Urinary bladder (tissue), 3 donors: ENCODE measurements at regions not wholly inside any gene's neighbourhood (a gene's known extent, or its start where the extent isn't known, plus 50 kb on each side); places are given as distances from the start of the nearest gene placed in this dataset.

Experiments
- DNase-seq: peaks from one replicate; pipeline ENCODE4 v3.0.0-alpha.2; 2015; ENCODE audit errors: extremely low spot score
- H3K27ac ChIP-seq: one replicate; pipeline ENCODE4 v1.5.1; 2013; ENCODE audit warnings: low read depth, mild to moderate bottlenecking, moderate library complexity
- H3K36me3 ChIP-seq: one replicate; pipeline ENCODE4 v1.6.1; 2013; ENCODE audit warnings: mild to moderate bottlenecking, moderate library complexity; ENCODE audit not compliant: insufficient read depth
- H3K4me1 ChIP-seq: one replicate; pipeline ENCODE4 v1.6.1; 2013; ENCODE audit warnings: mild to moderate bottlenecking, moderate library complexity; ENCODE audit not compliant: insufficient read depth
- H3K4me3 ChIP-seq: one replicate; pipeline ENCODE4 v1.5.1; 2013; ENCODE audit warnings: low read depth, low read length
- WGBS: extraction: QIAGEN DNeasy Blood & Tissue Kit; methylation state at CpG from one replicate; pipeline ENCODE4 v1.1.7; 2013; 5-methylcytosine and 5-hydroxymethylcytosine counted together
- donor health status: healthy with polysubstance abuse.
- donor health status: healthy.

DNA sequence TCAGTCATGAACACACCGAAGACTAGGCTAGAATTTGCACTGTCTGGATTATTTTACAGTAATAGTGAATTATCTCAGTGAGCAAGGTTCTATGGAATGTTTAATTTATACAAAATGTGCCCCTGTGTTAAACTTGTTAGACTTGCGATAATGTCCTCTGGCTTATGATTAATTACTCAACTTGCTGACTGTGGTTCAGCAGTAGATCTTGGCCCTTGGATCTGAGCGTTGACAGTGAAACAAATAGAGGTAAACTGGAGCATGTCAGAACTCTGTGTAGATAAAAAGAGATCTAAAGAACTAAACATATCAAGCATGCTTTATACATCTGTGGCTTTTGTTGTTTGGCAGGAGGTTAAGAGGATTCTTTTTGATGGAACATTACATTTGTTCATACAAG is 407.6 kb downstream of the DSEL start:
- Histone ChIP-seq H3K4me1 (no peaks in the 10 kb centered on the region), H3K4me3 (no peak overlapping the region), H3K27ac (no peak overlapping the region), H3K36me3 (no peaks in the 10 kb centered on the region)
- no peak for DNase-seq
- 29% methylated on average over 3 of the region's 3 CpGs for WGBS

DNA sequence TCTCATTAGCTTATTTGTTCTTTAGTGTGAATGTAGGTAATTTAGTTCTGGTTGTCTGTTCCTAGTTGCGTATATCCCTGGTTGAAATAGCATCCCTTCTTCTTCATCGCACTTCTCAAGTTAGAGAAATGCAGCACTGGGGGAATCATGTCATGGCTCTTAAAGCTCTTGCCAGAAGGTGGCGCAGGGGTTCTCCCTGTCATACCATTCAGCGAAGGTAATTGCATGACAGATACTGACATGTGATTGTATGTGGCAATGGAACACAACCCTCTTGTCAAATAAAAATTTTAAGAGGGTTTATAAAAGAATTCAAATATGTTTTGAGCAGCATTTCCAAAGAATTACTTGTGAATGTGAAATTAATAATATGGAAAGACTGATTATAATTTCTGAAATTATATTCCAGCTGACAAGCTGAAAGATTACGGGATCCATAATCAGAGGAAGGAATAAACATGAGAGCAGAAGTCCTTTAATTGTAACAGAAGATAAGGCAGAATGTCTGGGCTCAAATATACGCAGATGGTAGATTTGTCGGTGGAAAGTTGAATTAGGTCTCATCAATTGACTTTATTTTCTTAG is 411.7 kb downstream of the DSEL start:
- Histone ChIP-seq H3K4me1 (no peaks in the 10 kb centered on the region), H3K27ac (no peak overlapping the region), H3K4me3 (no peak overlapping the region), H3K36me3 (no peaks in the 10 kb centered on the region)
- WGBS: 34% methylated on average over 7 of the region's 7 CpGs
- peak; percentile 4 for DNase-seq

DNA sequence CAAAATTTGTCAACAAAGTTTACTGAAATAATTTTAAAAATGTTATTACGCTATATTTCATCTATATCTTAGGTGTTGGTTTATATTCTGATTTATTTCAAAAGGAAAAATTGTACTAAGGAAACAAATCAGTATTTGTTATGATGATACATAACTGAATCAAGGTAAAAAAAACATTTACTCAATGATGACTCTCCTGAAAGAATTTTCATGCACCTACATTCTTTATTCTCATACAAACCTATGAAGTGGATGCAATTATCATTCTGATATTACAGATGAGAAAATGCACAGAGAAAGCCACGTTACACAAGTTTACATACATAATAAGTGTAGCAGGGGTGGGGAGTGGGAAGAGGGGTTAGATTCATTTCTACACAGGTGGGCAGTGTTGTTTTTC is 422.4 kb downstream of the DSEL start:
- WGBS: 78% methylated on average over 2 of the region's 2 CpGs
- no peak for DNase-seq

DNA sequence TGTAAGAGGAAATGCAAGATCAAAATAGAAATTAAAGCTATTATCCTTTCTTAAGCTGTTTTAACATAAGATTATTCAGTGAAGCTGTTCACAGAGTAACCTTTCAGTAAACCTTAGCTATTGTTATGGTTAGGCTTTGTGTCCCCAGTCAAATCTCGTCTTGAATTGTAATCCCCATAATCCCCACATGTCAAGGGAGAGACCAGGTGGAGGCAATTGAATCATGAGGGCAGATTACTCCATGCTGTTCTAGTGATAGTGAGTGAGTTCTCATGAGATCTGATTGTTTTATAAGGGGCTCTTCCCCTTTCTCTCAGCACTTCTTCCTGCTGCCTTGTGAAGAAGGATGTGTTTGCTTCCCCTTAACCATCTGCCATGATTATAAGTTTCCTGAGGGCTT is 424.4 kb downstream of the DSEL start:
- 14% methylated on average over 1 of the region's 1 CpG for WGBS
- Histone ChIP-seq H3K4me3 (no peak overlapping the region), H3K4me1 (no peaks in the 10 kb centered on the region), H3K36me3 (no peaks in the 10 kb centered on the region), H3K27ac (no peak overlapping the region)
- no peak for DNase-seq

More for the DNA sequence above, 422.4 kb downstream of the DSEL start:
- no peak overlapping the region for H3K4me3 ChIP-seq
- H3K27ac ChIP-seq: no peak overlapping the region
- H3K4me1 ChIP-seq: no peaks in the 10 kb centered on the region
- H3K36me3 ChIP-seq: no peaks in the 10 kb centered on the region

DNA sequence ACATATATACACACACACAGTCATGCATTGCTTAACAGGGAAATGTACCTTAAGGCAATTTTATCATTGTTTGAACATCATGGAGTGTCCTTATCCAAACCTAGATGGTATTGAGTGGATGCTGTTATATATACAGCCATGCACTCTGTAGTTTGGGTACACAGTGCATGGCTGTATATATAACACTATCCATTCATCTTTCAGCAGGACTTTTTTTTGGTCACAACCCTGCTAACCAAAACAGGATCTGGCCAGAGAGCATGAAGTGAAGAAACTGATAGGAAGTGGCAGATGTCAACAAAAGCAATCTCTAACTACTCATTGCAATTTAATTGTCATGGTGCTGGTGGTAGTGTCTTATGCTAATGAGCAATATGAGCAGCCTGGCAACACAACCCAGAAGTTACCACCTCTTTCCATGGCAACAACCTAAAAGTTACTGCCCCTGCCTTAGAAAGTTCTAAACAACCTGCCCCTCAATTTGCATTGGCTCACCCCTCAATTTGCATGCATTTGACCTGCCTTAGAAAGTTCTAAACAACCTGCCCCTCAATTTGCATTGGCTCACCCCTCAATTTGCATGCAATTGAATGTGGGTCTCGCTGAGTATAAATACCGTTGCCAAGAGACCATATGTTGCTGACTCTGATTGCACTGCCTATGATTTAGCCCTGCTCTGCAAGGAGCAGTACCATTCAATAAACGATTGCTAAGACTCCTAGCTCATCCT is 434.9 kb downstream of the DSEL start:
- H3K36me3 ChIP-seq: no peaks in the 10 kb centered on the region
- WGBS: 54% methylated on average over 3 of the region's 3 CpGs
- no peak for DNase-seq
- no peak overlapping the region for H3K4me3 ChIP-seq
- no peak overlapping the region for H3K27ac ChIP-seq
- H3K4me1 ChIP-seq: no peaks in the 10 kb centered on the region

DNA sequence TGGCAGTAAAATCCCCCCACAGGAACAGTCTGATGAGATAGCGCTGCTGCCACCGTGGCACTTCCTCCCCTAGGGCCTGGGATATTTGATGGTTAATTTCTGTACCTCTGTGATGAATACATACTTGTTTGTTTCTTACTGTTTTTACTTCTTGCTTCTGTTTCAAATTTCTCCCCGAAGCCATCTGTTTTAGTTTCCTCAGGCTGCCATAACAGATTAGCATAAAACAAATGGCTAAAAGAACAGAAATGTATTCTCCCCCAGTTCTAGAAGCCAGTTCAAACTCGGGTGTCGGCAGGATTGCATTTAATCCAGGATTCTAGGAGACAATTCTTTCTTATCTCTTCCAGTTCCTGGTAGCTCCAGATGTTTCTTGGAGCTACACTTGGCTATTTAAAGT is 435.9 kb downstream of the DSEL start:
- Histone ChIP-seq H3K4me1 (no peaks in the 10 kb centered on the region), H3K27ac (no peak overlapping the region), H3K36me3 (no peaks in the 10 kb centered on the region), H3K4me3 (no peak overlapping the region)
- no peak for DNase-seq
- WGBS: 71% methylated on average over 5 of the region's 5 CpGs

DNA sequence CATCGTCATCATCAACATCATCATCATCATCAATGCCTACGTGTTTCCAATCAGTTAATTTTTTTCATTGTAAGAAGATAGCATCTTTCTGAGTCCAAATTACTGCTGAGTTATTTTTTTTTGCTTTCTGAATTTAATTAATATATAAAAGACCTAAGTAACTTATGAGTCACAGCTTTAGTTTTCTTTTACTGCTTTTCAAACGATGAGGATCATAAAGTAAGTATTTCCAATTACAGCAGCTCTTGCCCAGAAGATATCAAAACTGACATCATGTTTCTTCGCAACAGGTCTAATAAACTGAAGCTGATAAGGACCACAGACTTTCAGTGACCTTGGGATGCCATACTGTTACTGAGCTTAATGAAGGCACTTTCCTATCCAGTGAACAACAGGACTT is 442.2 kb downstream of the DSEL start:
- 21% methylated on average over 4 of the region's 4 CpGs for WGBS
- DNase-seq: no peak
- Histone ChIP-seq H3K4me1 (no peaks in the 10 kb centered on the region), H3K4me3 (no peak overlapping the region), H3K27ac (no peak overlapping the region), H3K36me3 (no peaks in the 10 kb centered on the region)

DNA sequence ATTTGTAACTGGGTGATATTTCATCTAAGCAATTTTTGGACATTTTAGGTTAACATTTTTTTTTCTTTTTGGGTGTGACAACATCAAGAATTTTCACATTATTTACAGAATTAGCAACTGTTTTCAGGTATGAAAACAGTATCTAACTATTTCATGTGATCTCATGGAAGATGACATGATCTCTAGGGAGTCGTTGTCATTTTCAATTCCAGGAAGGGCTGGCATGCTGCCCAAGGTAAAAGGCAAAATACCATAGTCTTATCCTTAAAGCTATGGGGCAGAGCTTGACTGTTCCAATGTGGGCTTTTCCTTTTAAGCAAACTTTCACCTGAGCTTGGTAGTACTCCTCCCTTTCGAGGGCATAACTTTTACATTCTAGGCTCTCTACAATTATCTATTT is 443.7 kb downstream of the DSEL start:
- no peaks in the 10 kb centered on the region for H3K4me1 ChIP-seq
- no peak overlapping the region for H3K4me3 ChIP-seq
- WGBS: 56% methylated on average over 2 of the region's 2 CpGs
- no peaks in the 10 kb centered on the region for H3K36me3 ChIP-seq
- DNase-seq: no peak
- H3K27ac ChIP-seq: no peak overlapping the region

DNA sequence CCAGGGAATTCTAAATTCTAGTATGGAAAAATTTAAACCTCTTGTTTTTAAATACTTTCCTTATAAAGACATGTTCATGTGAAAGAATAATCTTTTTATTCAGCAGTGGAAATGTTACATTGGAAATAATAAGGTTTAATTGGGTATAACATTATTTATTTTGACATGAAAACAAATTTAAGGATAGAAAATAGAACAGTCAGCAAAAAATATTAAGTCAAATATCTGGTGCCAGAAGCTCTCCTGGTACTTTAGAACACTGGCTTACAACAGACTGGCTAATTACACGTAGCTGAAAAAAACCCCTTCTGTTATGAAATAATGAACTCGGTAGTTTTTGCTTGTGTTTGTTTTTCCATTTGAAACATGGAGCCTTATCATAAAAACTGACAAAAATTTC is 447.9 kb downstream of the DSEL start:
- H3K27ac ChIP-seq: no peak overlapping the region
- WGBS: 50% methylated on average over 2 of the region's 2 CpGs
- no peak for DNase-seq
- H3K4me1 ChIP-seq: no peaks in the 10 kb centered on the region
- no peaks in the 10 kb centered on the region for H3K36me3 ChIP-seq
- no peak overlapping the region for H3K4me3 ChIP-seq

DNA sequence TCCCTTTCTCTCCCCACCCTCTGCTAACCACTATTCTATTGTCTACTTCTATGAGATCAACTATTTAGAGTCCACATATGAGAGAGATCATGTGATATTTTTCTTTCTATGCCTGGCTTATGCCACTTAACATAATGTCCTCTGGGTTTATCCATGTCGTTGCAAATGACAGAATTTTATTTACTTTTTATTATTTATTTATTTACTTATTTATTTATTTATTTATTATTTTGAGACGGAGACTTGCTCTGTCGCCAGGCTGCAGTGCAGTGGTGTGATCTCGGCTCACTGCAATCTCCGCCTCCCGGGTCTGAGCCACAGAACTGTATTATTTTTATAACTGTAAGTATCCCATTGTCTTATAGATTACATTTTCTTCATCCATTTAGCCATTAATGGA is 443.4 kb upstream of the CDH19 start:
- no peak for DNase-seq
- H3K4me3 ChIP-seq: no peak overlapping the region
- H3K4me1 ChIP-seq: no peaks in the 10 kb centered on the region
- H3K27ac ChIP-seq: no peak overlapping the region
- 92% methylated on average over 6 of the region's 6 CpGs for WGBS
- no peaks in the 10 kb centered on the region for H3K36me3 ChIP-seq

DNA sequence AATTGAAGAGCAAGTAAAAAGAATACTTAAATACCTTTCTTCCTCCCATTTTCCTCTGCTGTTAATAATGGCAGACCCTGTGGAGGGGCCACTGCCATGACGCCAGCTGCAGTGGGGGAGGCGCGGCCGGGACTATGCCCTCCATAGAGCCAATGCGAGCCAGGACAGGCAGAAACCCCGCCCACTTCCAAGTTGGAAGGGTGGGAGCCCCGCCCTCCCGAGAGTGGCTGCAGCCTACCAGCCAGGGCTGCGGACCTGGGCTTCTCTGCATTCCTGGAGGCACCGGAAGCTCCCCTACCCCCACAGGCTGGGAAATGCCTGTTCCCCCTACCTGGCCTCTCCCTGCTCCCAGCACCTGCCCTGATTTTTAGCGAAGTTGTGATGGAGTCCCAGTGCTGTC is 439.4 kb upstream of the CDH19 start:
- DNase-seq: no peak
- H3K4me3 ChIP-seq: no peak overlapping the region
- H3K27ac ChIP-seq: no peak overlapping the region
- H3K4me1 ChIP-seq: no peaks in the 10 kb centered on the region
- no peaks in the 10 kb centered on the region for H3K36me3 ChIP-seq
- 94% methylated on average over 11 of the region's 11 CpGs for WGBS

DNA sequence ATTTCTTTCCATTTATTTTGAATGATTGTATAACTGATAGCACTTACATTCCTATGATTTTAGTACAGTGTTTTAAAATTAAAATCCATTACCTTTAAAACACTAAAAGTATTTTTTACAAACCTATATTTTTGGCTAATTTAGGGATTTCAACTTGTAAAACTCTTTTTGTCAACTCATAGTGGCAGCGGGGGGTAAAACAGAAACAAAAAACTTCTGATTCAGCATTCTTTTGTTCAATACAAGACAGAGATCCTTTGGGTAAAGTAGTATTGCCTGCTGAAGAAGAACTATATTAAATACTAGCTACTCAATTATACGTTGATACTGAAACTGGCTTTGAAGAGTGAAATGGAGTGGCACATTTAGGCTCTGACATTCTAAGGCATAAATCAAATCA is 437.4 kb upstream of the CDH19 start:
- WGBS: 70% methylated on average over 2 of the region's 2 CpGs
- Histone ChIP-seq H3K4me1 (no peaks in the 10 kb centered on the region), H3K27ac (no peak overlapping the region), H3K4me3 (no peak overlapping the region), H3K36me3 (no peaks in the 10 kb centered on the region)
- no peak for DNase-seq

DNA sequence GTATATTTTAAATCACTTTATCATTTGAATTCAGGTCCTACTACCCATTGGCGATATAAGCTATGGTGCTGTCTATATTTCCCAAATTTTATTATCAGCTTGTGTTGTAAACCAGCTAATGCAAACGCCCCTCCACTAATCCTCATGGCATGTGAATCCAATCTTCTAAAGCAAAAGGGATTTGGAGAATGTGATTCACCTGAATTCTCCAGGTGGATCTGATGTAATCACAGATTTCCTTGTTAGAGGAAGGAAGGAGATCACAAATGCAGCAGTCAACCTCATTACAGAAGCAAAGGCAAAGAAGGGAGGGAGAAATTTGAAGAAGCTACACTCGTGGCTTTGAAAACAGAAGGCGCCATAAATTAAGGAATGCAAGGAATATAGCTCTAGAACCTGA is 431.1 kb upstream of the CDH19 start:
- no peak for DNase-seq
- Histone ChIP-seq H3K4me1 (no peaks in the 10 kb centered on the region), H3K36me3 (no peaks in the 10 kb centered on the region), H3K27ac (no peak overlapping the region), H3K4me3 (no peak overlapping the region)
- 56% methylated on average over 4 of the region's 4 CpGs for WGBS

DNA sequence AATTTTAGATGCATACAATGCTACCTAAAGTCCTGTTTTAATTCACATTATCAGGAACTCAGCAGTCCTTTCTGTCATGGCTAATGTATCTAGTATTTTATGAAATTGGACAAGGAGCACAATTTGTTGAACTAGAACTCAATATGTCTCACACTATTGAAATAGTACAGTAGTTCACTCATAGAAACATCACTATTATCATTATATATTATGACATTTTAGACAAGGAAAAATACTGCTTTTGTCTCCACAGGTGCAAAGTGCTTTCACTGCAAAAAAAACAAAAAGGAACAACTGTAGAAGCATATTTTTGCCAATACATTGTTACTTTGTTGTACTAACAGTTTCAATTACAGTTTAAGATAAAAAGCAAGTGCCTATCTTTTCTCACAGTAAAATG is 419.2 kb upstream of the CDH19 start:
- H3K36me3 ChIP-seq: no peaks in the 10 kb centered on the region
- no peaks in the 10 kb centered on the region for H3K4me1 ChIP-seq
- no peak overlapping the region for H3K27ac ChIP-seq
- no peak for DNase-seq
- no peak overlapping the region for H3K4me3 ChIP-seq

DNA sequence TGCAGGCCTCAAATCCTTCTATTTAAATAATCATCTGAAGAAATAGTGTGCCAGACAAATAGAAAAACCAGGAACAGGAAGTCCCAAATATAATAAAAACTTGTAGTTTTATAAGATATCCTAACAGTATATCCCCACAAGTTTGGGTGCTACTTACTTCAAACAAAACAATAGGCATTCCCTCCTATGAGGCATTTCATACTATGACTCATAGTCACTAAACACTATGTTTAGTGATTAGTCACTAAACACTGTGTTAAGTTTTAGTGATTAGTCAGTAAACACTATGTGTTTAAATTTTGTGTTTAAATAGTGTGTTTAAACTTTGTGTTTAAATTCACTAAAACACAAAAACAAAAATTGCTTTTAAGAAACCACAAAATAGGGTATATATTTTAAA is 407.0 kb upstream of the CDH19 start:
- no peak for DNase-seq
- Histone ChIP-seq H3K4me3 (no peak overlapping the region), H3K4me1 (no peaks in the 10 kb centered on the region), H3K36me3 (no peaks in the 10 kb centered on the region), H3K27ac (no peak overlapping the region)
